ENCODE measurements at regions not wholly inside any gene's neighbourhood (a gene's known extent, or its start where the extent isn't known, plus 50 kb on each side); places are given as distances from the start of the nearest gene placed in this dataset.

DNA sequence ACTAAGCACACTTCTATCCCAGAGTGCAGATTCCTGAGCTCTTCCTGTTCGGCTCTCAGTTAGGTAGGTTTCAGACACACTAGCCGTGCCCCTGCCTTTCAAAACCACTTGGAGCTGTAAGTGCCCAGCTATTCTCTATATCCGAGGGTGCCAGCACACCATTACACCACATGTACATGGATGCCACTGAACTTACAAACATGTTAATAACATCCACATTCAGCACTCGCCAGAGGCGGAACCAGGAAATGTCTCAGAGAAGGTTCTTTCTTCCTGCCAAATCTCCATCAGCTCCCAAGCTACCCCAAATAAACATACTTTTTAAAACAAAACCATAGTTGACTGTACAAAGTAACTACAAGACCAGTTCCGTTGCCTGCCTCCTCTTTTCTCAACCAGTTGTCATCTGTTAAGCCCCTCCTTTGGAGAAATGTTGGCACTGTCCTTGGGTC is 78.4 kb upstream of the CTTNBP2NL start:
- DNase-seq (ENCODE audit: low read depth in 2 of 2) = peak in 1 of 2 donors; percentile 20

DNA sequence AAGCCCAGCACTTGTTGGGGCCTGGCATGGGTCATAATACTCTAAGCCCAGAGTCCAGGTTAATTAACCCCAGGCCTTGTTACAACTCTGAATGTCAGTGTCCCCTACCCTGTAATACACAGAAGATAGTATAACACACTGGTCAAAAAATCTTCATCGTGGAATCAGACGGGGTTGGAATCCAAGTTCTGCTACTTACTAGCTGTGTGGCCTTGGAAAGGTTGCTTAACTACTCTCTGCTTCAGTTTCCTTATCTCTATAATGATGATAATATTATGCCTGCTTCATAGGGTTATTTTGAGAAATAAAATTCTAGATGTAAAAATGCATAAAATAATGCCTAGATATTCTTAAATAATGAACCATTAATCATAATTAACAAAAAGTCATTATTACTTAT is 77.8 kb upstream of the CTTNBP2NL start:
- DNase-seq (ENCODE audit: low read depth in 2 of 2) = no peak

DNA sequence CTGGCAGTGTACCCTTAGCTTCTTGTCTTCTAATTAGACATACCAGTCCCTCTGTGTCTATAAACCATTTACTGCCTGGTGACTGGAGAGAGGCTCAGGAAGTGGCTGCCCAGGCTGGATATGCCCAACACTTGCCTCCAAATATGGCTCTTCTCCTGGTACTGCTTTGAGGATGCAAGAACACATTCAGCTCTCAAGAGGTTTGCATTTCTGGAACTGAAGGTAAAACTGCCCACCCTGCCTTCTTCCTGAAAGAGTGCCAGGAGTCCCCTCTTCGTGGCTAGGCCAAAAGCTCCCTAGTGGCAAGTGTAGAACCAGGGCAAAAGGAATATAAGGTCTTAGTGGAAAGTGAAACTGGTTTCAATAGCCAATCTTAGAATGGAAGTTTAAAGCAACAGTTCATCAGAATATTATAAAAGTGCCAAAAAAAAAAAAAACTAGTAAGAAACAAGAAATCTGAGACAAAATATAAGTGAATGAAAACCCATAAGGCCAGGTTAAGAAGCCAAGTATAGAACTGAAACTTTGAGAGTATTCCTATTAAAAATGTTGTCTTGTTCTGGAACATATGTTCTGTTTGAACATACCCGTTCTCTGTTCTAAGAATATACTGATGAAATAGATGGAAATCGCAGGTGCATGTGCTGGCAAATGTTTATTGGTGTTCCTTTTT is 77.2 kb upstream of the CTTNBP2NL start:
- DNase-seq (ENCODE audit: low read depth in 2 of 2) = no peak

DNA sequence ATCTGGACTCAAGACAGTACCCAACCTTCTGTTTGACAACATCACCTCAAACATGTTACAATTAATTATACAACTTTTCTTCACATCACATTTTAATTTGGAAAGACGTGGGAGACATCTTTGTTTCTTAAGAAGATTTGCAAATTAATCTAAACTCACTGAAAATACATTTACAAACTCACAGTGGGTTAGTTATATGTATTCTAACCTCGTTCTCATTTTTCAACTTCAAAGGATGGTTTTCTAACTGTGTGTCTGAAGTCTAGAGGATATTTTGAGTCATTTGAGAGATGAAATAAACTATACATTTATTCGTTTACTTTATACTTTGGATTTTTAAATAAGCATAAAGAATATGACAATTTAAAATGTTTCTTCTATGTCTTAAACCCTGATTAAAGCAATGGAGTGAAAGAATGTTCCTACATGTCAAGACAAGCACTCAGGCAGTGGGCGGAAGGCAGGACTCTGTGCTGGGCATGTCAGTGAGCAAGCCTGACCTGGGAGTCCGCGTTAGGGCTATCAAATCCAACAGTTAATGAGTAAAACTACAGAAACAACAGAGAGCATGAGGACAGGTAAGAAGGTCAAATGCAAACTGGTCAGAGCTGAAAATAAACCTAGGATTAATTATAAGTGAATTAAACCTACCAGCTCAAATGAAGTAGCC is 76.5 kb upstream of the CTTNBP2NL start:
- DNase-seq (ENCODE audit: low read depth in 2 of 2) = no peak

DNA sequence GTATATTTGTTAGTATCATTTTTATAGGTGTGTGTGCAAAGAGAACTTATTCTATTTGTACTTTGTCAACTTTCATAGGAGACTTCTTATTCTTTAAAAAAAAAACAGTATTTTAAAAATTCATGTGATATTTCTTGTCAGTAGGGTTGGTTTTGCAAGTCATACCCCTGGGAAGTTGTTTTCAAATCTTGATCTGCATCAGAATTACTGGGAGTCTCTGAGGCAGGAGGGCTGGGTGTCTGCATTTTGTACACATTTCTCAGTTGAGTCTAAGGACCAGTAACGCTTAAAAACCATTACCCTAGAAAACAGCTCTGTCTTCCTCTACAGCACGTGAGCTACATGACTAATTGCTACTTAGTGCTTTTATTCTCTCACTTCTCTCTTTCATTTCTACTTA is 76.0 kb upstream of the CTTNBP2NL start:
- no peak for DNase-seq (ENCODE audit: low read depth in 2 of 2)

DNA sequence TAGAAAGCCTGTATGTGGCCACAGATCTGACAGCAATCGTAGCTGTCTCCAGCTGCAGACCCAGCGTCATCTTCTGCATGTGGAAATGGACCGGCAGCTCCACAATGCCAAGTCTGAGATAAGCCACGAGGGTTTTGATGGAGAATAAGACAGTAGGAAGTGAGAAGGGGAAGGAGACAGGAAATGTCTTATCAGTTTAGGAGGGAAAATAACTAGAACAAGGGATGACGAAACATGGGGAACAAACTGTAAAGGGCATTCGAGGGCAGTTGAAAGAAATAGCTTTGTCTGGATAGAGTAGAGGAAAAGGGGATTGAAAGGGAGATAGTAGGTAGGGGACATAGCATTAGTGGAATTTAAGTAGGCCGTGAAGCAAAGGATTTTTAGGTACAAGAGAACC is 74.0 kb upstream of the CTTNBP2NL start:
- no peak for DNase-seq (ENCODE audit: low read depth in 2 of 2)

DNA sequence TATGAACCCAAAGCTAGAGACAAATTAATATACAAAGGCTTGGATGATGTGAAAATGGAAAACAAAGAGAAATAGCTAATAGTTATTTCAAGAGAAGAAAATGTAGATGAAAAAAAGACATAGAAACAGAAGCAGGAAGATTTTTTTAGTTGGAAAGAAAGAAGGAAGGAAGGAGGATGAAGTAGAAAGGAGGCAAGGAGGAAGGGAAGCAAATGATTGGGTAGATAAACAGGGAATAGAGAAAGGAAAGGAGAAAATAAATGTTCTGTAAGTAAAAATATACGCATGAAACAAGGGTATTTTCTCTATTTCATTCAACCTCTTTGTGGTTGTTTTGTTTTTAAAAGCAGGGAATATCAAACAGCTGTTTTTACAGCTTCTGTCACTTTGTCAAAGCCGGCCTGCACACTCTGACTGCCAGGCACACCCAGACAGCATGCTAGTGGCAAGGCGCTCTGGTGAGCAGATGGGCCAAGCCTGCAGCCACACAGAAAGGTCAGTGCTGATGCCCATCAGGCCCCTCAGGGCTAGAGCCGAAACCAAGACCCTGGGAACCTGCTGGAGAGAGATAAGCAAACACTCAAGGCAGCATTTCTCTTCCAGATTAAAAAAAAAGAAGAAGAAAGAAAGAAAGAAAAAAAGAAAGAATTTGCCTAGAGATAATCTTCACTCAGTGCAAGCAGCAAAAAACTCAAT is 72.9 kb upstream of the CTTNBP2NL start:
- no peak for DNase-seq (ENCODE audit: low read depth in 2 of 2)

DNA sequence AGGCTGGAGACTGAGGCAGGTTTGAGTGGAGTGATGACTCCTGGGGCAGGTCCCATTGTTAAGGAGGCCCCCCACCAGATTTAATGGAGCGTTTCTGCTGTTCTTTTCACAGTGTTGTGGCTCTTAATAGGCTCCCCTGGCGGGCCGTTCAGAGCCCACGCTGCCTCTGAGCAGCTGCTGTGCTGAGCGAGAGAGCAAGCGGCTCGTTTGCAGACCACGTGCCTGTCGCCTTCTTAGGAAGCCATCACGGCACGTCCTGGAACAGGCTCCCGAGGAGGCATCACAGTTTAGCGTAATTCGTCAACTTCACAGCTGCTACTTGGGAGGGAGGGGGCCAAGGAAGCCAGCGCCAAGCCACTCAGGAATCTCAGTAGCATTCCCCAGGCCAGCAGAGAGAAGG is 70.5 kb upstream of the CTTNBP2NL start:
- DNase-seq (ENCODE audit: low read depth in 2 of 2) = no peak

DNA sequence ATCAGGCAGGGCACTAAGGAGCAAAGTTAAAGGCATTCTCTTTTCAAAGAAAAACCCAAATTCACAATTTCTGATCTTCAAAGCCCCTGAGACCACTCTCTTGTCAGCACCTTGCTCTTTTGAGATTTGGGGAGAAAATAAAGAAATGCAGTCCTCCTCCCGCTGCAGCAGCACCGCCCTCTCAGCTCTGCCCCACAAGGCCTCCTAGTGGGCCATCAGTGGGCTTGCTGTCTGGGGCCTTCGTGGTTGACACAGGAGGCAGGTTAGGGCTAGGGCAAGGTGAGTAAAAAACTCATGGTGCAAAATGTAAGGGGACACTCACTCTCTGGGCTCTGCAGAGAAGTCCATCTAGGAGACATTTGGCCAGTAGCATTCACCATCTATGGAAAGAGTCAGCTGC is 67.4 kb upstream of the CTTNBP2NL start:
- no peak for DNase-seq (ENCODE audit: low read depth in 2 of 2)

DNA sequence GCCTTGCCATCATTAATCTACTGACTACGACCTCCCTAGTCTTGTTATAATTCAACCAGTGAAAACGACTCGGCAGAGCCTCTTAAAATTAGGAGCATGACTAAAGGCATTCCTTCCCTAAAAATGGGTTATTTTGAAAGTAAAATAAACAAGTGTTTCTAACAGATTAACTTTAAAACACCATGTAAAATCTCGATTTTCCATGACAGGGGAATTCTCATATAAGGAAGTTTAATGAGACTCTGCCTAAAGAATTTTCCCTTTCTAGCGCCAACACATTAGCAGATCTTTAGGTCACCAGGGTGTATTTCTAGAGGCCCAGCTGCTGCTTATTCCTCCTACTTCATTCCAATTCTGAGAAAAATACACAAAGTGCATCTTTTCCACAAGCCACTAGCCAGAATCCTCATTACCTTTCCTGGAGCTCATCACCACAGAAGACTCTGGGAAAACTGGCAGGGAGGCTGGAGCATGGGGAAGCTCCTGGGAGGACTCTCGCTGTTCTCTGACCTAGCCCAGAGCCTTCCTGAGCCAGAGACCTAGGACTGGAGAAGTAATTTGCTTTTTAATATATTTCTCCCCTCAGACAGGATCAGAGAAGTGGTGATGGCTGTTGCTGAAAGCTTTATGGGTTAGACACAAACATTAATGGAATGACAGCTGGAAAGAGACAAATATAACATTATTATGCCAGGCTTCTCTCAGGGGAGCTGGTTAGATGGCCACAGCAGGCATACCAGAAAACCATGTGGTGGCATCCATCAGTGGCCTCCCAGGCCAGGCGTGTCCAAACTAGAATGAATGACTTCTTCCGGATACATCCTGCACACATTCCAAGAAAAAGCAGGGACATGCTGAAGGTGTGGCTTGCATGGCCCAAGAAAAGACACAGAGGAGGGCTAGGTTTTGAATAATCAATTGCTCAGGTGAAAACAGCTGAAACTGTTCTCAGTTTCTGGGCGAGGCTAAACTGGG is 63.6 kb upstream of the CTTNBP2NL start:
- DNase-seq (ENCODE audit: low read depth in 2 of 2) = no peak

DNA sequence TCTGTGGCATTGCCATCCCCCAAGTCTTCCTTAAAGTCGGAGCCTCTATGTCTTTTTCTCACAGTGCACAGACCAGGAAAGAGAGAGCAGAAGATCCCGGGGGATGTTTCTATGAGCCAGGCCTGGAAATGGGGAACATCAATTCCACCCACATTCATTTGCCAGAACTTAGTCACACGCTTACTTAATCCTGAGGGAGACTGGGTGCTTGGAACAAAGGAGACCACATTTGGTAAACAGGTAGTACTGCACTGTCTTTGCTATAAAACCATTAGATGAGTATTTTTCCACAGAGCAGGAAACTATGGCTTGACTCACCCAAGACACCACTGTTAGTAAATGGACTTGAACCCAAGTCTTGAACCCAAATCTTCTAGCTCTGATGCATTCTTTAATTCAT is 60.7 kb upstream of the CTTNBP2NL start:
- no peak for DNase-seq (ENCODE audit: low read depth in 2 of 2)

DNA sequence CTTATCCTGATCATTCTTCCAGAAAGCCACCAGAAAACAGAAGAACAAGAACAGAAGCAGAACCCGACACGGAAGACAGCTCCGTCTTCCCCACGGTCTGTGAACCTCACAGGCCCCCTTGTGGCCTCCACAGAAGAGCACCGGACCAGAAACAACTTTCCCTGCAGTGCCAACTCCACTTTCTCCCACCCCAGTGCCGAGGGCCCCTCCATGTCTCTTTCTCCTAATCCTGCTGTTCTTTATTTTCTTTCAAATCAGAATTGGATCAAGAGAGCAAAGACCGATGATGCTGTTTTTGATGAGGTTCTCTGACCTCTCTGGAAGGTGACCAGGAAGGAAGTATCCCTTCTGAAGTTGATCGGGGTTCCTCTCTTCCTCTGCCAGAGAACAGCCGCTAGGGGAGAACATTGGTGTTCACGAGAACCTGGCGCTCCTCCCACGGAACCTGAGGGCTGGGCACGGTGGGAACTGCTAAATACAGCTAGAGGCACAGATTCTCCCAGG is 58.9 kb upstream of the CTTNBP2NL start:
- DNase-seq (ENCODE audit: low read depth in 2 of 2) = peak; percentile 28 to 56

DNA sequence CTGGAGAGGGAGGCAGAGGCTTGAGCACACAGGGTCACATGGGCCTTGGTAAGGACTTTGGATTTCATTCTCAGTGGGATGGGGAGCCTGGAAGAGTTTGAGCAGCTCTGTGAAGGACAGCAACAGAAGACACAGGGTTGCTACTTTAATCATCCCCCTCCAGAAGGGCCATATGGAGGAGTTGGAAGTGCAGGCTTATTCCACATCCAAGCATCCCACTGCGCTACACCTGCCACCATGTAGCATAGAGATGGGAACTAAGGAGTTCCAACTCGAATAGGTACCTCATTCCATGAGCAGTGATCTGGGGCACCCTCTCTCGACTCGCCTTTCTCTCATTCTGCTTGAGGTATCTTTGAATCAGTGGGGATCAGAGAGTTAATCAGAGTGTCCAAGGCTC is 54.0 kb upstream of the CTTNBP2NL start:
- DNase-seq (ENCODE audit: low read depth in 2 of 2) = no peak

DNA sequence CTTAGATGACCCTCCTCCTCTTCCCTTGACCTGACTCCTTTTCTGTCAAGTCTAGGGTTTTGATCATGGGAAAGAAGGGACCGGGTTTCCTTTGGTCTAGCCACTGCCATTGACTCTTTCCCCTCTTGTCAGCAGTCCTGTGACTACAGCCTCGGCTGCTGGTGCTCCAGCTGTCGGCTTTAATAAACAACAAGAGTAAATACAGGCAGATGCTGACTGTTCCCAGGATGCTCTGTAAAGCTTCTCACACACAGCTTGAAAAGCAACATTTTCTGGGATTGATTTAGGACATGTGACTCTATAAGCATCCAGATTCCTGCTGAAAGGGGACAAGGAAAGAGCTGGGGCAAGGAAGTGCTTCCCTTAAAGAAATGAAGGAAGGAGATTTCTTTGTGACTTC is 53.5 kb upstream of the CTTNBP2NL start:
- no peak for DNase-seq (ENCODE audit: low read depth in 2 of 2)

DNA sequence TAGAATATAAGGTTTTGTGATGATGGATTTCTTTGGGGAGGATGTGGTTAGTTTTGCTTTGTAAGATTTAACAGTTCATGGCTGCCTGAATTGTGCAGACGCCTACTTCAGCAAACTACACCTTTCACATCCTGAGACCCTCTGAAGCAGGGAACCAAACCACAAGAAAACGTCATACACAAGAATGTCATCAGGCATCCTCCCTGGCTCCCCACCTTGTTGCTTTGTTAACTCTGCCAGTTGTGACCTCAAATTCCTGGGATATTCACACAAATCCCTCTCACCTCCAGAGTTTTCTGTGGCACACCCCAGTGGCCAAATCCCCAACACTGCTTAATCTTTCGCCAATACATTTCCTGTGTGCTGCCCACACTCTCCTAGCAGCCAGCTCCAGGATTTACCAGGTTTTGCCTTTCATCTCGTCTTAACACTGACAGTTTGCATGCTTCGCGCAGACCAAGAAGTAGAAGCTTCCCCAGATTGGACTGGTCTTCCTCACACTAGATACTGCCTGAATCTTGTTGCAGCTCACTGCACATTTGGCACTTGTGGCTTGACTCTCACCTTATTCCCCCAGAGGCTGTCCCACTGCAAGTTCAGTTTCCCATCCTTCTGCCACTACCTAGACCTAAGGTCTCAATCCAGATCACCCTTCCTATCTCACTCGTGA is 51.1 kb upstream of the CTTNBP2NL start:
- DNase-seq (ENCODE audit: low read depth in 2 of 2) = no peak

All from lung microvascular endothelial cell (primary cell).